GM12891 (cell line): ENCODE measurements at regions not wholly inside any gene's neighbourhood (a gene's known extent, or its start where the extent isn't known, plus 50 kb on each side); places are given as distances from the start of the nearest gene placed in this dataset.
"Not testable (repeated sequence)": the region's sequence is repeated elsewhere in the genome, so short reads cannot be mapped to it uniquely, and the experiment has no call there.

ENCODE experiments used
- DNase-seq: peaks from one replicate; pipeline ENCODE4 v3.0.0; 2011; ENCODE audit warnings: low spot score; ENCODE audit not compliant: insufficient read length
- FAIRE-seq: peaks from 2 replicates; lab custom pipeline; 2011; peaks lifted over from hg19 to GRCh38; lab: Jason Lieb, UNC
- PAX5 ChIP-seq: IDR thresholded peaks from 2 replicates; pipeline ENCODE4 v1.6.1; 2011; ENCODE audit warnings: low read length, moderate library complexity, mild to moderate bottlenecking; ENCODE audit not compliant: insufficient read depth, severe bottlenecking
- POLR2A ChIP-seq: IDR thresholded peaks from 2 replicates; pipeline ENCODE4 v1.6.1; 2011; ENCODE audit warnings: low read depth, low read length, control low read depth
- POLR2AphosphoS5 ChIP-seq: IDR thresholded peaks from 2 replicates; pipeline ENCODE4 v1.6.1; 2011; ENCODE audit warnings: low read depth, low read length, control low read depth
- POU2F2 ChIP-seq: IDR thresholded peaks from 2 replicates; pipeline ENCODE4 v1.6.1; 2011; ENCODE audit warnings: low read depth, mild to moderate bottlenecking, control low read depth, low read length, moderate library complexity
- SPI1 ChIP-seq: IDR thresholded peaks from 2 replicates; pipeline ENCODE4 v1.6.1; 2011; ENCODE audit warnings: low read depth, low read length, control low read depth
- TAF1 ChIP-seq: IDR thresholded peaks from 2 replicates; pipeline ENCODE4 v1.6.1; 2011; ENCODE audit warnings: low read depth, low read length, control low read depth

- no peak for TF ChIP-seq POLR2A
- TF ChIP-seq PAX5: no peak
- TF ChIP-seq POLR2AphosphoS5: no peak
- no peak for TF ChIP-seq POU2F2
- TF ChIP-seq TAF1: no peak
- no peak for TF ChIP-seq SPI1
- DNase-seq (no peak), FAIRE-seq (no peak)
Measured at GRCh38 chr4:120293341-120293740, 226.7 kb upstream of the MAD2L1 start.

DNA sequence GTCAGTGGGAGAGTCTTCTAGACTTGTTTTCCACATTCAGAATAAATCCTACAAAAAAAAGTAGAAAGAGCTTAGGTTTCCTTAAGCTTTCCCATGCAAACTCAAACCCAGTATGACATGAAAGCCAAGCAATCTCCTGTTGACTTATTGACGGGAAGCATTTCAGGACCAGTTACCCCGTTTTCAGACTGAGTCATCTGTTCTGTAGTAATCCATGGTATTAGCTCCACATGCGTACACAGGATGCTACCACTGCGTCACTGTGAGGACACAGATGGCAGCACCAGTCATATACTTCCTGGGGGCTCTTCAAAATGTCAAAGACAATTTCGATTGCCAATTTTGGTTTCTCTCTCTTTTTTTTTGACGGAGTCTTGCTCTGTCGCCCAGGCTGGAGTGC, 224.9 kb upstream of the MAD2L1 start:
- no peak for FAIRE-seq
- TF ChIP-seq POU2F2: no peak
- TF ChIP-seq SPI1: no peak
- no peak for TF ChIP-seq POLR2AphosphoS5
- TF ChIP-seq PAX5: no peak
- no peak for TF ChIP-seq TAF1
- TF ChIP-seq POLR2A: no peak

DNA sequence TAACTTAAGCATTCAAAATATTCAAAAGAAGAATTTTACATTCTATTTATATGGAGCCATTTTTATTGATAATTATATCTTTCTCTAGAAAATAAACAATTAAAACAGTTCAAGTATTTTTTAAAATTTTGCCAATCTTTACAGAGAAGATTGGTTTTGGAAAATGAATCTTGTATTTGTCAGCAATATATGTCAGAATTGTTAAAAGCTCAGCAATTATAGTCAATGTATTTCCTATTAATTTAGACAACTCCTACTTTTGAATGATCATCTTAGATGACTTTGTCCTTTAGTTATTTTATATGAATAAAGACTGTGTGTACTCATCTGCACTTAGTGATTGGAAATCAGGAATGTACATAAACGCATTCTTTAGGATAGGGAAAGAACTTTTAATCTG, 223.9 kb upstream of the MAD2L1 start:
- no peak for DNase-seq
- TF ChIP-seq PAX5: no peak
- no peak for TF ChIP-seq POLR2A
- no peak for TF ChIP-seq TAF1
- no peak for TF ChIP-seq POLR2AphosphoS5
- no peak for TF ChIP-seq SPI1
- TF ChIP-seq POU2F2: no peak
- FAIRE-seq: no peak

More for the DNA sequence above, 224.9 kb upstream of the MAD2L1 start:
- no peak for DNase-seq

DNA sequence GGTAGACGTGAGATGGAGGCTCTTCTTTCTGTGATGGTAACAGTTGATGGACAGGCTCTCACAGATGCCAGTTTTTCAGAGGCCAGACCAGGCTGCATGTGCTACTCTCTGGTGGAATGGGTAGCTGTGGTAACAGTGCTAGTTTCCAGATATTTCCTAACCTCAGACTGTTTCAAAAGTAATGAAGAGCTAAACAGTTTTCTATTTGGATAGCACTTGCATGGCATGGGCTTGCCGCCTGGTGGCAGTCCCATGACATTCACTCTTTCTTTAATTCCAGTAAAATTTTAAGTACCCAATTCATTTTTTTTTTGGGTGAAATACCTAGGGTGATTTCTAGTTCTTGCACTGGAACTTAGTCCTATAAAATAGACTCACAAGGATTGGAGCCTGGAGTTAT, 220.2 kb upstream of the MAD2L1 start:
- FAIRE-seq (no peak), DNase-seq (no peak)
- TF ChIP-seq TAF1: no peak
- TF ChIP-seq SPI1: no peak
- no peak for TF ChIP-seq PAX5
- no peak for TF ChIP-seq POU2F2
- TF ChIP-seq POLR2AphosphoS5: no peak
- no peak for TF ChIP-seq POLR2A

DNA sequence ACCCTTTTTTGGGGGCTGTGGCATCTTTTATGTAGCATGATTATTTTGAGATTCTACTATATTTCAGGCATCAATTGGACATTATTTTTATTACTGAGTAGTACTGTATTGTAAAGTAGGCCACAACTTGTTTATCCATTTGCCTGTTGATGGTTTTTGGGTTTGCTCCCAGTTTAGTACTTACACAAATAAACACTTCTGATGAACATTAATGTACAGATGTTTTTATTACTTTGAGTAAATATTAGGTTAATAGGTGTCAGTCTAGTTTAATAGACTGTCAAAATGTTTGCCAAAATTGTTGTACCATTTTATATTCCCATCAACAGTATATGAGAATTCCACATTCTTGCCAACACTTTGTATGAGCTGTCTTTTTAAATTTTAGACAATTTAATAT, 214.9 kb upstream of the MAD2L1 start:
- FAIRE-seq: no peak
- no peak for TF ChIP-seq SPI1
- TF ChIP-seq POLR2A: no peak
- no peak for TF ChIP-seq TAF1
- TF ChIP-seq POLR2AphosphoS5: no peak
- no peak for TF ChIP-seq POU2F2
- no peak for TF ChIP-seq PAX5
- no peak for DNase-seq

- FAIRE-seq (no peak), DNase-seq (no peak)
- TF ChIP-seq POLR2AphosphoS5 (no peak), POU2F2 (no peak)
Measured at GRCh38 chr4:120277391-120277790, 210.7 kb upstream of the MAD2L1 start.

DNA sequence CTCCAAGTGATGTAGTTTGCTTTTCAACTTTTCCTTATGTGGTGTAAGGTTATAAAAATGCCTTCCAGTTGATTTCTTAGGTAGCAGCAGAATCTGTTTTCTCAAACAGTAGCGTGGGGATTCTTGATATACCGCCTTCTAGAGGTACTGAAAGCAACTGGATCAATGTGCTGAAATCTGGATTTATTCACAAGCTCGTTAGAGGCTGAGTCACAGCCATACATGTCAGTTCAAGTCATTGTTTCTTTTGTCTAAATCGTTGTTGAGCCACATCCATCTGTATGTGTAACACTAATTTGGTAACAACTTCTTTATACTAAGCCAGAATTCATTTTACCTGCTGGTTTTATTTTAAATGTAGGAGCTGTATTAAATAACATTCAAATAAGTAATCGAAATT, 200.0 kb upstream of the MAD2L1 start:
- no peak for FAIRE-seq
- DNase-seq: no peak
- TF ChIP-seq PAX5 (no peak), POU2F2 (no peak), SPI1 (no peak), TAF1 (no peak), POLR2AphosphoS5 (no peak), POLR2A (no peak)

DNA sequence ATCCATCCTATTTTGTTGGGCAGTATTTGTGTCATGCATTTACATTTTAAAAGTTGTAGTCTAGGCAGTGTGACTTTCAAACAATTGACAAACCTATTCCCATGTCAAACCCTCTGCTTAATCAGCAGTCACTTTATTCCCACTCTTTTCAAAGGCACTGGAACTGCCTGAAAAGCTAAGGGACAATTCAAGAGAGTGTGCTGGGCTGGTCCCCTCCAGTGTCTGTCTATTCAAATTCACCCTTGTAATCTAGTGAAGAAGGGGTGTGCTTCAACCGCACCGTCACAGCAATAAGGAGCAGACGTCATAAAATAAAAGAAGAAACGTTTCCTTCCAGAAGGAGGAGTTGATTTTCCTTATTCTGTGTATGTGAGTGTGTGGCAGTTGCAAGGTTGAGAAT, 197.0 kb upstream of the MAD2L1 start:
- no peak for TF ChIP-seq TAF1
- no peak for TF ChIP-seq POLR2A
- no peak for DNase-seq
- no peak for FAIRE-seq

DNA sequence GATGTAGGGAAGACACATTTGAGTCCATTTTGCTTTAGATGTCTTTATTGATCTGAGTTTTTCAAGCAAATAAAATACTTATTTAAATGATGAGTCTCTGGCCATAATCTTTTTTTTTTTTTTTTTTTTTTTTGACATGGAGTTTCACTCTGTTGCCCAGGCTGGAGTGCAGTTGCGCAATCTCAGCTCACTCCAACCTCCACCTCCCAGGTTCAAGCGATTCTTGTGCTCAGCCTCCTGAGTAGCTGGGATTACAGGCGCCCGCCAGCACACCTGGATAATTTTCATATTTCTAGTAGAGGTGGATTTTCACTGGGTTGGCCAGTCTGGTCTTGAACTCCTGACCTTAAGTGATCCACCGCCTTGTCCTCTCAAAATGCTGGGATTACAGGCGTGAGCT, 194.5 kb upstream of the MAD2L1 start:
- no peak for DNase-seq
- TF ChIP-seq TAF1: no peak
- TF ChIP-seq SPI1: no peak
- no peak for TF ChIP-seq PAX5
- TF ChIP-seq POLR2A: no peak
- no peak for TF ChIP-seq POU2F2
- TF ChIP-seq POLR2AphosphoS5: no peak
- no peak for FAIRE-seq

DNA sequence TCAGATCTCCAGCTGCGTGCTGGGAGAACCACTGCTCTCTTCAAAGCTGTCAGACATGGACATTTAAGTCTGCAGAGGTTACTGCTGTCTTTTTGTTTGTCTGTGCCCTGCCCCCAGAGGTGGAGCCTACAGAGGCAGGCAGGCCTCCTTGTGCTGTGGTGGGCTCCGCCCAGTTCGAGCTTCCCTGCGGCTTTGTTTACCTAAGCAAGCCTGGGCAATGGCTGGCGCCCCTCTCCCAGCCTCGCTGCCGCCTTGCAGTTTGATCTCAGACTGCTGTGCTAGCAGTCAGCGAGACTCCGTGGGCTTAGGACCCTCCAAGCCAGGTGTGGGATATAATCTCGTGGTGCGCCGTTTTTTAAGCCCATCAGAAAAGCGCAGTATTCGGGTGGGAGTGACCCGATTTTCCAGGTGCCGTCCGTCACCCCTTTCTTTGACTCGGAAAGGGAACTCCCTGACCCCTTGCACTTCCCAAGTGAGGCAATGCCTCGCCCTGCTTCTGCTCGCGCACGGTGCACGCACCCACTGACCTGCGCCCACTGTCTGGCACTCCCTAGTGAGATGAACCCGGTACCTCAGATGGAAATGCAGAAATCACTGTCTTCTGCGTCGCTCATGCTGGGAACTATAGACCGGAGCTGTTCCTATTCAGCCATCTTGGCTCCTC, 189.6 kb upstream of the MAD2L1 start:
- FAIRE-seq, DNase-seq: not testable (repeated sequence)
